SK-N-SH (cell line): ENCODE measurements at regions not wholly inside any gene's neighbourhood (a gene's known extent, or its start where the extent isn't known, plus 50 kb on each side); places are given as distances from the start of the nearest gene placed in this dataset.

ENCODE experiments used
- EP300 ChIP-seq, 2 experiments: IDR thresholded peaks; 2 replicates each; pipeline versions ENCODE4 v1.4.0 to v1.6.1; 2012; ENCODE audit warnings: borderline replicate concordance in 1 of 2, low read depth in 1 of 2, low read length in 1 of 2
- EZH2phosphoT487 ChIP-seq: fragments of 200-600 bp; sonication (generic); IDR thresholded peaks from 2 replicates; pipeline ENCODE4 v1.6.1; 2017; ENCODE audit warnings: low read depth, mixed run types, mild to moderate bottlenecking, antibody characterized with exemption, moderate library complexity, borderline replicate concordance
- GATA2 ChIP-seq: sonication (generic); formaldehyde crosslinking; IDR thresholded peaks from 2 replicates; pipeline ENCODE4 v1.5.0; 2020; ENCODE audit warnings: mild to moderate bottlenecking, missing genetic modification reagents
- JUND ChIP-seq: IDR thresholded peaks from 2 replicates; pipeline ENCODE4 v1.4.0; 2012
- NFIC ChIP-seq: IDR thresholded peaks from 2 replicates; pipeline ENCODE4 v1.4.0; 2012; ENCODE audit warnings: borderline replicate concordance
- NRF1 ChIP-seq: IDR thresholded peaks from 2 replicates; pipeline ENCODE4 v1.6.1; 2012; ENCODE audit warnings: low read depth, mild to moderate bottlenecking, low read length
- POLR2AphosphoS5 ChIP-seq: IDR thresholded peaks from 2 replicates; pipeline ENCODE4 v1.6.1; 2012; ENCODE audit warnings: low read depth, low read length
- RFX5 ChIP-seq: IDR thresholded peaks from 2 replicates; pipeline ENCODE4 v1.6.1; 2012; ENCODE audit warnings: mild to moderate bottlenecking, improper control_type of control experiment, low read length
- TF ChIP-seq, protein P1 (sequence below): fragments of 200-600 bp; sonication (generic); IDR thresholded peaks from 2 replicates; pipeline ENCODE4 v1.6.1; 2017; ENCODE audit warnings: antibody characterized with exemption, mild to moderate bottlenecking, moderate library complexity
- TF ChIP-seq, protein P2 (sequence below): fragments of 150-350 bp; IDR thresholded peaks from 2 replicates; pipeline ENCODE4 v1.6.1; 2016; ENCODE audit warnings: mild to moderate bottlenecking, low read depth, low read length

DNA sequence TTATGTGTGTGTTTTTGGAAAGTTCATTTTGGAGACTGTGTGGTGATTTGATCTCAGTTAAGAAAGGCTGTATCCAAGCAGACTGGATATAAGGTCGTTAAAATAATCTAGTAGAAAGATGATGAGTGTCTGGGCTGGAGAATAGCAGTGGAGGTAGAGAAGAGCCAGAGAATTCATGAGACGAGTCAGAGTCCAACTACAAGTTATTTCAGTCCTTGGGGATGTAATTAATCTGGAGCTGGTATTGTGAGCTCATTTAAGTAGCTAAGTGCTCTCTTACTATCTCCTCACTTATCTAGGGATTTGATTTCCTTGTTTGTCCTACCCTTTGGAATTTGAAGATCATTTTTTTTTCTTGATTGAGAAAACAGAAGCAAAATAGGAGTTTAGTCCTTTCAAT, 1219.0 kb upstream of the ADGRL4 start:
- TF ChIP-seq EP300 (IDR thresholded peaks at IDR 0.05; ENCODE audit: borderline replicate concordance in 1 of 2, low read depth in 1 of 2, low read length in 1 of 2) (no peak), EZH2phosphoT487 (no peak), GATA2 (CRISPR knock-in tag) (no peak), RFX5 (no peak), NRF1 (no peak), JUND (no peak), NFIC (no peak), POLR2AphosphoS5 (no peak)
- TF ChIP-seq, protein P1, sequence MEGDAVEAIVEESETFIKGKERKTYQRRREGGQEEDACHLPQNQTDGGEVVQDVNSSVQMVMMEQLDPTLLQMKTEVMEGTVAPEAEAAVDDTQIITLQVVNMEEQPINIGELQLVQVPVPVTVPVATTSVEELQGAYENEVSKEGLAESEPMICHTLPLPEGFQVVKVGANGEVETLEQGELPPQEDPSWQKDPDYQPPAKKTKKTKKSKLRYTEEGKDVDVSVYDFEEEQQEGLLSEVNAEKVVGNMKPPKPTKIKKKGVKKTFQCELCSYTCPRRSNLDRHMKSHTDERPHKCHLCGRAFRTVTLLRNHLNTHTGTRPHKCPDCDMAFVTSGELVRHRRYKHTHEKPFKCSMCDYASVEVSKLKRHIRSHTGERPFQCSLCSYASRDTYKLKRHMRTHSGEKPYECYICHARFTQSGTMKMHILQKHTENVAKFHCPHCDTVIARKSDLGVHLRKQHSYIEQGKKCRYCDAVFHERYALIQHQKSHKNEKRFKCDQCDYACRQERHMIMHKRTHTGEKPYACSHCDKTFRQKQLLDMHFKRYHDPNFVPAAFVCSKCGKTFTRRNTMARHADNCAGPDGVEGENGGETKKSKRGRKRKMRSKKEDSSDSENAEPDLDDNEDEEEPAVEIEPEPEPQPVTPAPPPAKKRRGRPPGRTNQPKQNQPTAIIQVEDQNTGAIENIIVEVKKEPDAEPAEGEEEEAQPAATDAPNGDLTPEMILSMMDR: no peak
- TF ChIP-seq, protein P2, sequence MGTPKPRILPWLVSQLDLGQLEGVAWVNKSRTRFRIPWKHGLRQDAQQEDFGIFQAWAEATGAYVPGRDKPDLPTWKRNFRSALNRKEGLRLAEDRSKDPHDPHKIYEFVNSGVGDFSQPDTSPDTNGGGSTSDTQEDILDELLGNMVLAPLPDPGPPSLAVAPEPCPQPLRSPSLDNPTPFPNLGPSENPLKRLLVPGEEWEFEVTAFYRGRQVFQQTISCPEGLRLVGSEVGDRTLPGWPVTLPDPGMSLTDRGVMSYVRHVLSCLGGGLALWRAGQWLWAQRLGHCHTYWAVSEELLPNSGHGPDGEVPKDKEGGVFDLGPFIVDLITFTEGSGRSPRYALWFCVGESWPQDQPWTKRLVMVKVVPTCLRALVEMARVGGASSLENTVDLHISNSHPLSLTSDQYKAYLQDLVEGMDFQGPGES: no peak
